ENCODE measurements at regions not wholly inside any gene's neighbourhood (a gene's known extent, or its start where the extent isn't known, plus 50 kb on each side); places are given as distances from the start of the nearest gene placed in this dataset.
"Not testable (repeated sequence)": the region's sequence is repeated elsewhere in the genome, so short reads cannot be mapped to it uniquely, and the experiment has no call there.

DNA sequence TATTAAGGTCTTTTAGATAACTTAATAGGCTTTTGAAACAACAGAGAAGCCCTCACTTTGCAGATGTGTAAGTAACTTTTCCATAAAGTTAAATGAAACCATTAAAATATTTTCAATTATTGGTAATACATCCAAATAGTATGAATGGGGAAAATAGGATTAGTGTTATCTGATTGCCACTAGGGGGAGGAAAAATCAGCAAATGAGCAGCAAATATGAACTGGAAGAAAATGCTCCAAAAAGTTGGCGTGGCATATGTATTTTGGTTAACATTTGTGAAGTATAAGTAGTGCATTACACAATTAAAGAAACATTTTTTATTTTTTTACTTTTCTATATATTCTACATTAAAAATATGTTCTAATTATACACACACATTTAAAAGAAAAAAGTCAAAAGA, 259.8 kb upstream of the ANO5 start:
- no peak for DNase-seq

DNA sequence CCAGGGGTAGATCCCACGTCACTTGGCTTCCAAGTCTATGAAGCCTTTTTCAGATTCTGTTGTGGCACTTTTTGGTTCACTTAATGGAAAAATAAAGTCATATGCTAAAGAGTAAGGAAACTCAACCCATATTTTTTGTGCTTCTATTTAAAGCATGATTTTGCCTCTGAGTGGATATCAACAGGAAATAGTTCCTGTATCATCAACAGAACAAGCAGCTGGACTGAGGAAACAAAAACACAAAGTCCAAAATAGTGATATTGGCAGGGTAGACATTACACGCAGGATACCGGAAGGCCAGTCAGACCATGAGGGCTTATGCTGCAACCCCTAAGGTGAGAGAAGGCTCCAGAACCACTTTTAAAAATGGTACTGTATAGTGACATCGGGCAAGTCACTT, 248.3 kb upstream of the ANO5 start:
- DNase-seq, result no peak

DNA sequence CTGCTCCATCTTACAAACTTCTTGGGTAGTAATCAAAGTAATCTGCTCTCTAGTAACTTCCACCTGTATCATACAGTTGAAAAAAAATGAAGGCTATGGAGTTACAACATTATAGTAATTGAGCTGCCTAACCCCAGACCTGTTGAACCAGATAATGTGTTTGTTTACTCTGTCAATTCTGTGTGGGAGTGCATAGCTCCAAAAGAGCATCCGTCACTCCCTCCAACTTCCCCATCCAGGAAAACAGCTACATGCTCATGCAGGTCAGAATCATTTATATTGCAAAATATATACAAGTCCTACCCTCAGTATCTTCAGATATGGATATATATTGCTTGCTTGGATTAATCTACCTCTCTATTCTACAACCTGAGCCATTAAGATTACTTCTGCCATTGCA, 244.0 kb upstream of the ANO5 start:
- DNase-seq, result no peak

DNA sequence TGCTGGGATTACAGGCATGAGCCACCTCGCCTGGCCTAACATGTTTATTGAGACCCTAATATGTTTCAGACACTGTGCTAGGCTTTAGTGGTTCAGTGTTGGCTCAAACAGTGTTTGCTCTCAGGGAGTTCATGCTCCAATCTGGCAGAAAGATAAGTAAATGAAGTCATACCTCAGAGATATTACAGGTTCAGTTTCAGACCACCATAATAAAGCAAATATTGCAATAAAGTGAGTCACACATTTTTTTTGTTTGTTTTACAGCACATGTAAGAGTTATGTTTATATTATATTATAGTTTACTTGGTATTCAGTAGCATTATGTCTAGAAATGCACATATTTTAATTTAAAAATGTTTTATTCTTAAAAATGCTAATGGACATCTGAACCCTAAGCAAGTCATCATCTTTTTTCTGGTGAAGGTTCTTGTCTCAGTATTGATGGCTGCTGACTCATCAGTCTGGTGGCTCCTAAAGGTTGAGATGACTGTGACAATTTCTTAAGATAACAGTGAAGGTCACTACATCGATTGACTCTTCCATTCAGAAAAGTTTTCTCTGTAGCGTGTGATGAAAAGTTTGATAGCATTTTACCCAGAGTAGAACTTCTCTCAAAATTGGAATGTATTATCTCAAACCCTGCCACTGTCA, 243.0 kb upstream of the ANO5 start:
- DNase-seq, result no peak

DNA sequence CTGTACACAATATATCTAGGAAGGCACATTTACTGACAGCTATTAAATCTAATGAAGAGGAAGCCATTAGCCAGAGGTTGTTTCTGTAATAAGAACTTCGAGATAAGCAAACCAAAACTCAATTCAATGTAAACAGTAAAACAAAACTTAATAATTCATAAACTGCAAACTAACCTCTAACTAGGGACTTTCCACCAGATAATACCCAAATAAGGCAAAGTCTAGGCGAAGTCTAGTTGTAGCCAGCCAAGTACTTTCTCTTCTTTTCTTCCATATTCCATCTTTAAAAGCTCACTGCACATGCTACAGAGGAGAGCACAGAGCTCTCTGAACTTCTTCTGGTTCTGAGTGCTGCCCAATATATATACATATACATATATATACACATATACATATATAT, 229.9 kb upstream of the ANO5 start:
- no peak for DNase-seq

DNA sequence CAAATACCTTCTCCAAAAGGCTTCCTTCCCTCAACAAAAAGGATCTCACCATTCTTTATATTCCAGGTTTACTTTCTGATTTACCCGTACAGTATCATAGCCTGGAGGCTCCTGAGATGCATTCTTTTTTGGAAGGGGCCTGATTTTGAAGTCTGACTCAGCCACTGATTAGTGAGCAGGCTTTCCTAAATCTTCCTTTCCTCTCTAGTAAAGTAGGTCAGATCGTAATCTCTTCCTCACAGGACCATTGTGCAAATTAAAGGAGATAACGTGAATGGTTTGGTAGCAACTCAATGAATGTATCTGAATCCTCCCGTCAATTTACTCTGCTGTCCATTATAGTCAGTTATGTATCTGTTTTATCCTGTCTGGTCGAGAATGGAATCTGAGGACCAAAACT, 227.7 kb upstream of the ANO5 start:
- no peak for DNase-seq

DNA sequence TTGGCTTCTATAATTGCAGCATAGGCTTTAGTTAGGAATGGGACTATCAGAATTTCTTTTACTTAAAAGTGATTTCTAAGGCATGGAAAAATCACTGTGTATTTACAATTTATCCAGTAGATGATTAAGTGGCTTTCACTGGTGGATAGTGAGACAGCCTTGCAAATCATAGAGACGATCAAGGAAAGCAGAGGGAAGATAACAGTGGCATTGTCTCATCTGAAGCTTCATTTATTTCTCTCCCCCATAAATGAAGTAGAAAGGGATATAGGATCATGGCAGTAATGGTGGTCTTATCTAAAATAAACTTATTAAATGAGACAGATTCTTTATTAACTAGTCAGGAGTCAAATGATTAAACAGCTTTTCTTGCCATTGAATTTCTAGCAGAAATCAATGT, 224.2 kb upstream of the ANO5 start:
- DNase-seq, result no peak

DNA sequence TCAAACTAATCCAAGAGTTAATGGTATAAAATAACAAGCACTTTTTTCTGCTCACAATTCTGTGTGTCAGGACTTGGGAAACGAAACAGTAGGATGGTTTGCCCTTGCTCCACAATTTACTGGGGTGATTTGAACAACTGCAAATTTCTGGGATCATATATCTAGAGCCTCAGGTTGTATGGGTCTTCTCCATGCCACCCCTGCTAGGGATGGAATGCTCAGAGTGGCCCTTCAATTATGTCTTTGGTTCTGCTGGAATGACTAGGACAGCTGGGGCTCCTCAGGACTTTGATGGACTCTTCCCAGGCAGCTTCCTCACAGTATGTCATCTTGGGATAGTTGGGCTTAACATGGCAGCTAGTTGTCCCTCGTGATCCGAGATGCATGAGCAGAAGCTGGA, 223.0 kb upstream of the ANO5 start:
- DNase-seq, result no peak

DNA sequence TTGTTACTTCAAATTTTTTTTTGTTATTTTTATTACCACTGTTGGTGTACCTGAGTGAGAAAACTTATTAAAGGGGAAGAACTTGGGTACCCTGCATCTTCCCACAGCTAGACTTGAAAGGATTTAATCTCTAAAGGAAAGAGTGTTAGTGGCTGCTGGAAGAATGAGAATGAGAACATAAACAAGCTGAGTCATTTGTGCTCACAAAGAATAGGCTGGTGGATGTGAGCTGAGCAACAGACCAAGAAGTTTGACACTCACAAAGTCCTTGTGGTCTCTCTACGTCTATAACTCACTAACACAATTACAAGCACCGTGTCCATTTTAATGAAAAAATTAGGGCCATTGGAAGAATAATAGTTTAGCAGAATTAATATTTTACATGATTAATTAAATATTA, 217.6 kb upstream of the ANO5 start:
- no peak for DNase-seq

DNA sequence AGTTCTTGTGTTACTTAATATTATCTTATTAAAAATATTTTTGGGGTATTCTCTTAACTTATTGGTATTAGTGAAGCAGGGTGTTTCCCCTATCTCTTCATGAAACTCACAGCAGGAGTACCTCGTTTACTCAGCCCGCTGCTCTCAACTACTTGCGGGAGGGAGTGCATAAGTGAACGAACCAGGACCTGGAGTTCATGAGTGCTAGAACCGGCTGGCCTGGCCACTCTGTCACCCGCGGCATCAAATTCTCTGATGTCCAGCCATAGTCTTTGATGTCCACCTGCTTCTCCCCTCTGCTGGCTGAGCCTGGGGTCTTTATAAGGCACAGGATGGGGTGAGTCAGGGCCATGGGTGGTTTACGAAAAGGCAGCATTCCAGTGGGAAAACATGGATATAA, 216.7 kb upstream of the ANO5 start:
- no peak for DNase-seq

DNA sequence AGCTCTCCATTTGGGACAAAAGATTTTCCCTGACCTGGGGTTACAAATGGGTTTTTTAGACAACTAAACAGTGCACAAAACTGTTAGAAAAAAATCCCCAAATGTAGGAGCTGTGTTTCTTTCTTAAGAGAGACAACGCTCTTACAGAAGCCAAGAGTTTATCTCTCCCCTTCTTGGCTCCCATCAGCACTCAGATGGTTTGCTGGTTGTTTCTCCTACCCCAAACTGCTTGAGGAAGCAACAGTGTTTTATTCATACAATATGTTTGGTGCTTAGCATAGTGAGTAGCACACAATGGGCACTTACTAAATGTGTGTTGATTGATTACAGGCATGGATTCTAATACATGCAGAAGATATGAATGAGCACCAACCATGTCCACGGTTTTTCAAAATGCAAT, 209.5 kb upstream of the ANO5 start:
- no peak for DNase-seq

DNA sequence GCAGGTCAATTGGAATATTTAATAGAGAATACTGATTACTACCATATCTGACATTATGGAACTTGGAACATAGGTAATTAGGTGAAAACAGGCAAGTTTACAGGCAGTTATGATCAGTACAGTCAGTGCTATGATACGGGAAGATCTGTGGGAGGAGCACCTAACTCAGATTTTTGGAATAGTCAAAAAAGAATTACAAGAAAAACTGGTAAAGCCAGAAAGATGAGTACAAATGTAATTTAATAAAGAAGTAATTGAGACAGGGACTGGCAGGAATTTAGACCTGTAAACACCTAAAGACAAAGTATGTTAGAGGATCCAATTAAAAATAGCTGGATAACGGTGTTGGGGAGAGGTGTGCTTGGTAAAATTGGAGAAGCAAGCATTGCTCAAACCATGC, 206.5 kb upstream of the ANO5 start:
- DNase-seq, result no peak

DNA sequence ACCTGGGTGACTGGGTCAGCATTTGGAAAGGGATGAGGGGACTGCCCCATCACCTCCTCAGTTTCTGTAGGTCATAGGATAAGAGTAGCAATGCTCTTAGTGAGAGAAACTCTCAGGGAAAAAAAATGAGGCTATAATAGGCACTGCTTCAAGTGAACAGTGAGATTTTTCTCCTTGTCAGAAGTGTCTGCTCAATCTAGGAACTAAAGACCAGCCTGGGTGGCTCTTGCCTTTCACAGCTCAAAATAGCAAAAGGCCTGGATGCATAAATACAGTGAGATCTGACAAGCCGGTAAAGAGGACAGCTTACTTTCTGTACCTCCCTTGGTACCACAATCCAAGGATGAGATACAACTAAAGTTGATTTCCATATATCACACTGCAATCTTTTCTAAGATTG, 205.6 kb upstream of the ANO5 start:
- no peak for DNase-seq

DNA sequence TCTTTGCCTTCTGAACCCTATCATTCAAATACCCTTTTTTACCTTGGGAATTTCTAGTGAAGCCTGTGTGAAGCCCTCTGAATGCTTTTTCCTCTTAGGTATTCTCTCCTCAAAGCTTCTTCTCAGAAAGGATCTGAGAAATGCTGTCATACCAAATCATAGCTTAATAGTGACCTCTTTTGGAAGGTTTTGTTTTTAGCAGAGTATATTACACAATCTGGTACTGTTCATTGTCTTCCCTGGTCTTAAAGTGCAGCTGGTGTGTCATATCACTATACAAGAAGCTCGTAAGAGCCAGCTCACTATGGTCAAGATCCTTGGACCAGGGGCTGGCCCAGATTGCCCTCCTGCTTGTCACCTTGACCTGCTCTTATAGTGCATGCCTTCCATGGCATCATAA, 204.4 kb upstream of the ANO5 start:
- no peak for DNase-seq

DNA sequence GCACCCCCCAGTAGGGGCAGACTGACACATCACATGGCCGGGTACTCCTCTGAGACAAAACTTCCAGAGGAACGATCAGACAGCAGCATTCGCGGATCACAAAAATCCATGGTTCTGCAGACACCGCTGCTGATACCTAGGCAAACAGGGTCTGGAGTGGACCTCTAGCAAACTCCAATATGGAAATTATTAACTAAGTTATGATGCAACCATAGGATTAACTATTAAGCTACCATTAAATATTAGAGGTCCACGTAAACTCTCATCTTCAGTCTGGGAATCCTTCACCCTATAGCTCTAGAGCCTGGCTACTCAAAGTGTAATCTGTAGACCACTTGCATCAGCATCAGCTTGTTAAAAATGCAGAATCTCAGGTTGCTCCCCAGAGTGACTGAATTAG, 191.1 kb upstream of the ANO5 start:
- not testable (repeated sequence) for DNase-seq

DNA sequence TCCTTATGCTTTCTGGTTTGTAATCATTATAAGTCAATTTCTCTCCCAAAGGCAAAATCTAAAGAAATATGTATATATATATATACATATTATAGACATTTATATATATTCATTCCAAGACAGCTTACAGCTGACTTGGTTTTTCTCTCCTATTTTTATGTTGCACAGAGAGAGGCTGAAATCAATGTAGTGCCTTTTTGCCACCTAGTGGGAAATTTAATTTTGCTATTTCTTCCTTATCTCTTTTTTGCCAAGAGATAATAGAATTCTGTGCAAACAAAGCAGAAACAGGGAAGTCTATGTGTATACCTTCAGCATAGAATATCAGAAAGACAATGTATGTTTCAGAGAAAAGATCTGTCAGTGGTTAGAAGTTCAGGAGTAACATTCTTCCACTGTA, 186.0 kb upstream of the ANO5 start:
- no peak for DNase-seq

DNA sequence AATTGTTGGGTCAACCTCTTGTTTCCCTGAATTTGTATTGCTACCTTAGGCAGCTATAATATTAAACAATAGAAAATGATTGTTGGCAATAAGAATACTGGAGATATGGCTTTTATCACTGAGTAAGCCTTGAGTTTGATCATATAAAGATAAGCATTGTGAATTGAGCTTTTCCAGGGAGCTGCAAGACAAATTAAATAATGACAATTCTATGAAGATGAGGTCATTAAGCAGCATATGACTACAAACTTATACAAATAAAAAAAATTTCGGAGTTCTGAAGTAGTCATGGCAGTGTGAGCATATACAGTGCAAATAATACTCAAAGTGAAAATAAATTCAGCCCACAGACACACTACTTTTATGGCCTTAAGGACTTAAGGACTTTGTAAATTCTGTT, 161.1 kb upstream of the ANO5 start:
- no peak for DNase-seq

DNA sequence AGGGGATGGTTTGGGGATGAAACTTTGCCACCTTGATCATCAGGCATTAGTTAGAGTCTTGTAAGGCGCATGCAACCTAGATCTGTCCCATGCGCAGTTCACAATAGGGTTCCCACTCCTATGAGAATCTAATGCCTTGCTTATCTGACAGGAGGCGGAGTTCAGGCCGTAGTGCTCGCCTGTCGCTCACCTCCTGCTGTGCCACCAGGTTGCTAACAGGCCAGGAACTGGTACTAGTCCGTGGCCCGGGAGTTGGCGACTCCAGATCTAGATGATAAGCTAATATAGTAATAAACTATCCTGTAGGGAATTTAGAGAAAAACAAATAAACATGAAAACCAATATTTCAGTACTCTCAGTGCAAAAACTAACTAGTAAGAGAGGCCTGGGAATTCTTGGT, 155.4 kb upstream of the ANO5 start:
- no peak for DNase-seq

DNA sequence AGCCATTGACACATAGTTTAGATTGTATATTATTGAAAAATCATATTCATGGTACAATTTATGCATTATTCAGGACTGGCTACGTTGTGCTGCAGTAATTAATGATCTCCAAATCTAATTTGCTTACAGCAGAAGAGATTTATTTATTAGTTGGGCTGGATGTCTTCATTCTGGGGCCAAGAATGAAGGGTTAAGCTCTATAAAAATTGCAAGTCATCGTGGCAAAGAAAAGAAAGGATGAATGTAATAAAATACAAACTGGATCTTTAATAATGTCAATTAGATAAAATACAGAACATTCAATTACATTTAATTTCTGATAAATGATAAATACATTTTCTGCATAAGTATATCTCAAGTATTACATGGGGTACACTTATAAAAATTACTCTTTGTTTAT, 151.8 kb upstream of the ANO5 start:
- DNase-seq, result no peak

DNA sequence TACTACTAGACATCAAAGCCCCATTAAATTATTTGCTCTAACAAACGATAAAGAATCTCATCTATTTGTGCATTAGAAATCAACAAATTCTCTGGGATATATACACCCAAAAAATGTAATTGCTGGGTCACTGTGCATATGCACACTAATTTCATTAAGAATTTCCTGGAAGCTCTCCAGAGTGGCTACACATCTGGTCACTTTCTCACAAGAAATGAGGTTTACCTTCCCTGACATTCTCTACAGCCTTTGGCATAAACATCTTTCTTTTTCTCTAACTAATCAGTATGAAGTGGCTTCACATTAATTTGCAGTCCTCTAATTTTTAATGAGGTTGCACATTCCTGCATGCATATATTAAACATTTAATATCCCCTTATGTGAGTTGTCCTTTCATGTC, 150.8 kb upstream of the ANO5 start:
- DNase-seq, result no peak

DNA sequence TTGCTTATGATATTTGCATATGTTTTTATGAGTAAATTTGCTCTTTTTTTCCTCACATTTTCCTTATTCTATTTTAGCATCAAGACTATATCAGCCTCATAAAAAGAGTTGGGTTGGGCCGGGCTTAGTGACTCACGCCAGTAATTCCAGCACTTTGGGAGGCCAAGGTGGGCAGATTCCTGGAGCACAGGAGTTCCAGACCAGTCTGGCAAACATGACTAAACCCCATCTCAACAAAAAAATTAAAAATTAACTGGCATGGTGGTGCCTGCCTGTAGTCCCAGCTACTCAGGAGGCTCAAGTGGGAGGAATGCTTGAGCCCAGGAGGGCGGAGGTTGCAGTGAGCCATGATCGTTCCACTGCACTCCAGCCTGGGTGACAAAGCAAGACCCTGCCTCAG, 148.8 kb upstream of the ANO5 start:
- no peak for DNase-seq

DNA sequence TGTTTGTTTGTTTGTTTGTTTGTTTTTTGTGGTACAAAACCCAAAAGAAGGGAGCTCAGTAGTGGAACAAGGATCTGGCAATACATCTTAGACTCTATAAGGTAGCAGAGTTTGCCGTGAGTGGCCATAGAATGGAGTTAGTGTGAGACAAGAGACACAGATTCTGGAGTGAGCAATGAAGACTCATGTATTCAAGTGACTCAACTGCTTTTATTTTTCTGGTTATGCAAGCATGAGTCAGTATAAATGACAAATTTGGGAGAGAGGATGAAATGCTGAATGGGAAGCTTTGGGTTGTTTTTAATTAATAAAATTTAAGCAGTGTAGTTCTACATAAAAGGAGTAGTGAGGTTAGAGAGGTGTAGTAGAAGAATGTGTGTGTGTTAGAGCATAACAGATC, 143.6 kb upstream of the ANO5 start:
- DNase-seq, result no peak

DNA sequence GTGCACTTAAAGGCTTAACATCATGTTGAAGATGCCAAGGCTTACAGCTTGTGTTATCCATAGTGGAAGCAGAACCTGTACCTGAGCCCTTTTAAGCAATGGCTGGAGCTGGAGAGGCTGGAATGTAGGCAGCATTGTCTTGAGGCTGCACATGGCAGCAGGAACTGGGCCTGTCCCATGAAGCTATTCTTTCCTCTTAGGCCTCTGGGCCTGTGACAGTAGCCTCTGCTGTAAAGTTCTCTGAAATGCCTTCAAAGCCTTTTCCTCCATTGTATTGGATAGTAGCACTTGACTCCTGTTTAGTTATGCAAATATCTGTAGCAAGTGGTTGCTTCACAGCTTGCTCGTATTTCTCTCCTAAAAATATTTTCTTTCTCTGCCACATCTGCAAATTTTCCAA, 127.4 kb upstream of the ANO5 start:
- no peak for DNase-seq

DNA sequence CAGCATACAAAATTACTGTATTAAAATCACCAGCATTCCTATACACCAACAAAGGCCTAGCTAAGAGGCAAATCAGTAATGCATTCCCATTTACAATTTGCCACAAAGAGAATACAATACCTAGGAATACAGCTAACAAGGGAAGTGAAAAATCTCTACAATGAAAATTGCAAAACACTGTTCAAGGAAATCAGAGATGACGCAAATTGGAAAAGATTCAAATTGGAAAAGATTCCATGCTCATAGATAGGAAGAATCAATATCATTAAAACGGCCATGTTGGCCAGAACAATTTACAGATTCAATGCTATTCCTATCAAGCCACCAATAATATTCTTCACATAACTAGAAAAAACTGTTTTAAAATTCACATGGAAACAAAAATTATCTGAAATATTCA, 123.0 kb upstream of the ANO5 start:
- no peak for DNase-seq

DNA sequence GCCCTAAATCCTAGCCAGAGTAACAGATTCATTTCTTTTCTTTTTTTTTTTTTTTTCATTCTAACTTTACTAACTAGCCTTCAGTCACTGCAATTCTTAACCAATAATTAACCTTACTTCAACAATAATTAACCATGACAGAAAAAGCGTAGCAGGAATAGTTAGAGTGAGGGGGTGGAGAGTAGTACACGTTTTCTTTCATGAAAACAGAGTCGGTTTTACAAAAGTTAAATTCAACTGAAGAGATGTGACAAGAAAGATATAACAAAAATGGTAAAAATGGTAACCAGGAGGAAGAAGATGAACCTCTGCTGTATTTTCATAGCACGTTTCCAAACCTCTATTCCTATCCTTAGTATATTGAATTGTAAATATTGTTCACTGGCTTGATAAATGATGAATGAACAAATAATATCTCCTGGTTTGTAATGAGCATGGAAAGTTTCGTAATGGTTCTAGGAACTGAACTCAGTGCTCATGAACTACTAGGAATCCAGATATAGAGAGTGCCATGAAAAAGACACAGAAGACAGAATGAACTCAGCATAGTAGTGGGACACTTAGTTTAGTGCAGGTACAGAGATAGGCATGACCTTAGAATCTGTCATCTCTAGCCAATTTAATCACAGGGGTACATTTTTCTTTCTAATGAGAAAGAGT, 116.5 kb upstream of the ANO5 start:
- no peak for DNase-seq

All from activated CD4-positive, alpha-beta T cell treated with anti-CD3 and anti-CD28 coated beads, Interleukin-2, Interleukin-6, amounts not matched to agents 100 ng/mL and 50 ng/mL, durations not matched to agents 16 hours and 8 hours (primary cell).